ENCODE measurements at regions not wholly inside any gene's neighbourhood (a gene's known extent, or its start where the extent isn't known, plus 50 kb on each side); places are given as distances from the start of the nearest gene placed in this dataset.

DNA sequence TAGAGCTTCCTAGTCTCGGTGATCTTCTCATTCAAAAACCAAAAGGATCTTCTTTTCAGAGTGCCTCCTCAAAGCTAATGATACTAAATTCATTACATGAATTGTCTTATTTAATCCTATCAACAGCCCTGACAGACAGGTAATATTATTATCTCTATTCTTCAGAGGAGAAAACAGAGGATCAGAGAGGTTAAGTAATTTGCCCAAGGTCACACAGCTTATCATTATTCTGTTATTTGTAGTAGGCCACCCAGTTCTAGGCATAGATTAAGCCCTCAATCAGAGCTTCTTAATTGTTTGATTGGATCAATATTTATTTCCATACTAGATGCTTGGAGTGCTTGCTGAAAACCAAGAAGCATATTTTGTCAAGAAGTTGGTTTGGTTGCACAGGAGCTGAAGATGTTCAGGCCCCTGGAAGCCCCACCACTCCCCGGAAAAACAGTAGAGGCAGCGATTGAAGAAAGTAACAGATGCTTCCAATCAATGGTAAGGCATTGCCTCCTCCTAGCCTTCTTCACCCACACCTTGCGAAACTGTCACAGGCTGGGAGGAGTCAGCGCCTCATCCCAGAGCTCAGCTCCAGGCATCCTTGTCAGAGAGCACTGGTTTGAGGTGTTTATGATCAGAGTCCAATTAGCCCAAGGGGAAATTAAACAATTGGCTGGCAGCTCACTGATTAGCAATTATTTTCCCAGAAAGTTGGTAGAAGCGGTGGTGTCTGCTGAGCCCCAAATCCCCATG is 487.2 kb downstream of the BCL11A start:
- no peak for TF ChIP-seq POLR2A (IDR thresholded peaks at IDR 0.05; ENCODE audit: low read length)
- no peak for TF ChIP-seq GATA1 (IDR thresholded peaks at IDR 0.05; ENCODE audit: low read depth, low read length)
